ENCODE measurements at regions not wholly inside any gene's neighbourhood (a gene's known extent, or its start where the extent isn't known, plus 50 kb on each side); places are given as distances from the start of the nearest gene placed in this dataset.

- no peak overlapping the region for H3K27ac ChIP-seq (ENCODE audit: extremely low read depth, low read depth, low read length)
- TF ChIP-seq ZNF501 (tag by site-specific recombination; IDR thresholded peaks at IDR 0.05) = no peak
- TF ChIP-seq PRDM1 (tag by site-specific recombination; IDR thresholded peaks at IDR 0.05) = no peak
- no peak for TF ChIP-seq ZNF140 (tag by site-specific recombination; IDR thresholded peaks at IDR 0.05)
- ChIA-PET POLR2A (no interaction called here), CTCF (no interaction called here)
- H3K36me3 ChIP-seq (ENCODE audit: control insufficient read depth in 2 of 2, insufficient read depth in 1 of 2, low read length in 2 of 2) = no peaks in the 10 kb centered on the region
- no peaks in the 10 kb centered on the region for H3K9me3 ChIP-seq (ENCODE audit: control insufficient read depth, insufficient read depth, low read depth, low read length)
- no peaks in the 10 kb centered on the region for H3K4me1 ChIP-seq (ENCODE audit: control insufficient read depth, insufficient read depth, low read length)
- no peak overlapping the region for H3K4me3 ChIP-seq (ENCODE audit: low read depth, low read length)
Measured at GRCh38 chr6:2433266-2433665, 187.9 kb upstream of the GMDS start.

- no peak overlapping the region for H3K27ac ChIP-seq (ENCODE audit: extremely low read depth, low read depth, low read length)
- no peaks in the 10 kb centered on the region for H3K36me3 ChIP-seq (ENCODE audit: control insufficient read depth in 2 of 2, insufficient read depth in 1 of 2, low read length in 2 of 2)
- H3K9me3 ChIP-seq (ENCODE audit: control insufficient read depth, insufficient read depth, low read depth, low read length) = no peaks in the 10 kb centered on the region
- CTCF ChIA-PET = interaction anchor here (0.6 to 1.0 kb wide), 3 partner anchors 17 to 74 kb away, joined by 3 to 5 read pairs (median 3); no protein-coding TSS in a partner anchor
- no peak overlapping the region for H3K4me3 ChIP-seq (ENCODE audit: low read depth, low read length)
- no peaks in the 10 kb centered on the region for H3K4me1 ChIP-seq (ENCODE audit: control insufficient read depth, insufficient read depth, low read length)
- POLR2A ChIA-PET = no interaction called here
- TF ChIP-seq ZNF433 (tag by site-specific recombination; IDR thresholded peaks at IDR 0.05; ENCODE audit: low read depth) (no peak), ZXDB (tag by site-specific recombination; IDR thresholded peaks at IDR 0.05) (no peak), ZNF174 (tag by site-specific recombination; IDR thresholded peaks at IDR 0.05) (no peak), PRDM2 (tag by site-specific recombination; IDR thresholded peaks at IDR 0.05; ENCODE audit: borderline replicate concordance) (no peak), ZBTB26 (tag by site-specific recombination; optimal IDR thresholded peaks at IDR 0.05) (no peak), BCL11B (tag by site-specific recombination; IDR thresholded peaks at IDR 0.05; ENCODE audit: low read depth) (no peak), ZBTB48 (tag by site-specific recombination; IDR thresholded peaks at IDR 0.05) (no peak), KLF9 (tag by site-specific recombination; IDR thresholded peaks at IDR 0.05; ENCODE audit: low read depth) (no peak), ZNF560 (tag by site-specific recombination; IDR thresholded peaks at IDR 0.05; ENCODE audit: borderline replicate concordance) (no peak)
Measured at GRCh38 chr6:2432292-2432691, 186.9 kb upstream of the GMDS start.

GRCh38 chr6:2430612-2431011 lies 185.2 kb upstream of the GMDS start:
- Histone ChIP-seq H3K36me3 (ENCODE audit: control insufficient read depth in 2 of 2, insufficient read depth in 1 of 2, low read length in 2 of 2) (no peaks in the 10 kb centered on the region), H3K4me1 (ENCODE audit: control insufficient read depth, insufficient read depth, low read length) (no peaks in the 10 kb centered on the region), H3K9me3 (ENCODE audit: control insufficient read depth, insufficient read depth, low read depth, low read length) (no peaks in the 10 kb centered on the region), H3K4me3 (ENCODE audit: low read depth, low read length) (no peak overlapping the region), H3K27ac (ENCODE audit: extremely low read depth, low read depth, low read length) (no peak overlapping the region)
- ChIA-PET CTCF (interaction anchor here (0.6 kb wide), 1 partner anchor 69 kb away, joined by 4 read pairs; no protein-coding TSS in a partner anchor), POLR2A (no interaction called here)
- TF ChIP-seq SP7 (tag by site-specific recombination; IDR thresholded peaks at IDR 0.05) (no peak), ZNF560 (tag by site-specific recombination; IDR thresholded peaks at IDR 0.05; ENCODE audit: borderline replicate concordance) (no peak), WT1 (tag by site-specific recombination; IDR thresholded peaks at IDR 0.05) (no peak), BCL6B (tag by site-specific recombination; IDR thresholded peaks at IDR 0.05) (no peak), ZNF169 (tag by site-specific recombination; IDR thresholded peaks at IDR 0.05) (no peak), ZNF670 (tag by site-specific recombination; IDR thresholded peaks at IDR 0.05; ENCODE audit: low read depth) (no peak), ZNF354C (tag by site-specific recombination; IDR thresholded peaks at IDR 0.05; ENCODE audit: borderline replicate concordance, low read depth) (no peak), TSHZ1 (tag by site-specific recombination; IDR thresholded peaks at IDR 0.05; ENCODE audit: borderline replicate concordance) (no peak), ZNF112 (tag by site-specific recombination; IDR thresholded peaks at IDR 0.05) (no peak), MZF1 (tag by site-specific recombination; IDR thresholded peaks at IDR 0.05; ENCODE audit: borderline replicate concordance) (no peak)
